Activated naive CD4-positive, alpha-beta T cell (primary cell): ENCODE measurements at regions not wholly inside any gene's neighbourhood (a gene's known extent, or its start where the extent isn't known, plus 50 kb on each side); places are given as distances from the start of the nearest gene placed in this dataset.
"Not testable (repeated sequence)": the region's sequence is repeated elsewhere in the genome, so short reads cannot be mapped to it uniquely, and the experiment has no call there.

Source experiments
- DNase-seq, 4 experiments: peaks; one replicate each; lab custom pipeline; 2025; lab: John Stamatoyannopoulos, UW

- no peak for DNase-seq
Measured at GRCh38 chrX:109879991-109880390, 122.9 kb upstream of the TMEM164 start.

GRCh38 chrX:109880629-109881028, 122.3 kb upstream of the TMEM164 start:
- DNase-seq = no peak

GRCh38 chrX:109886122-109886761, 116.7 kb upstream of the TMEM164 start:
- DNase-seq = peak in 1 of 4 experiments; percentile 1

GRCh38 chrX:109889289-109890006, 113.5 kb upstream of the TMEM164 start:
- DNase-seq = no peak

GRCh38 chrX:109890300-109890699, 112.6 kb upstream of the TMEM164 start:
- no peak for DNase-seq

- DNase-seq = peak in 3 of 4 experiments; percentile 5 to 24 (median 15)
Measured at GRCh38 chrX:109890910-109891502, 111.9 kb upstream of the TMEM164 start.

GRCh38 chrX:109896024-109896423, 106.9 kb upstream of the TMEM164 start:
- not testable (repeated sequence) for DNase-seq

GRCh38 chrX:109902665-109903064, 100.2 kb upstream of the TMEM164 start:
- no peak for DNase-seq

- DNase-seq = no peak
Measured at GRCh38 chrX:109911046-109911445, 91.9 kb upstream of the TMEM164 start.

- DNase-seq = not testable (repeated sequence)
Measured at GRCh38 chrX:109912993-109913392, 89.9 kb upstream of the TMEM164 start.

GRCh38 chrX:109914114-109914849, 88.6 kb upstream of the TMEM164 start:
- no peak for DNase-seq

- no peak for DNase-seq
Measured at GRCh38 chrX:109918753-109919152, 84.2 kb upstream of the TMEM164 start.

GRCh38 chrX:109920325-109920724, 82.6 kb upstream of the TMEM164 start:
- no peak for DNase-seq

- no peak for DNase-seq
Measured at GRCh38 chrX:109920868-109921267, 82.0 kb upstream of the TMEM164 start.

GRCh38 chrX:109922190-109922589, 80.7 kb upstream of the TMEM164 start:
- no peak for DNase-seq

GRCh38 chrX:109925003-109925402, 77.9 kb upstream of the TMEM164 start:
- not testable (repeated sequence) for DNase-seq

- DNase-seq = no peak
Measured at GRCh38 chrX:109925656-109926055, 77.3 kb upstream of the TMEM164 start.

GRCh38 chrX:109926118-109926517, 76.8 kb upstream of the TMEM164 start:
- DNase-seq = no peak

GRCh38 chrX:109926743-109927662, 75.9 kb upstream of the TMEM164 start:
- no peak for DNase-seq

- DNase-seq = no peak
Measured at GRCh38 chrX:109927663-109928273, 75.1 kb upstream of the TMEM164 start.
